GM12865 (cell line): ENCODE measurements at regions not wholly inside any gene's neighbourhood (a gene's known extent, or its start where the extent isn't known, plus 50 kb on each side); places are given as distances from the start of the nearest gene placed in this dataset.

Experiments used
- DNase-seq: peaks from one replicate; pipeline ENCODE4 v3.0.0; 2010; ENCODE audit warnings: low read depth
- H3K4me3 ChIP-seq: 2 replicates; pipeline ENCODE4 v1.5.1; 2011; ENCODE audit warnings: mild to moderate bottlenecking, low read depth, low read length, control low read depth
- TF ChIP-seq, protein P1 (sequence below): IDR thresholded peaks from 2 replicates; pipeline ENCODE4 v1.5.1; 2011; ENCODE audit warnings: low read length, control low read depth, low read depth, inconsistent platforms; ENCODE audit not compliant: insufficient read depth; ENCODE audit errors: missing control alignments

DNA sequence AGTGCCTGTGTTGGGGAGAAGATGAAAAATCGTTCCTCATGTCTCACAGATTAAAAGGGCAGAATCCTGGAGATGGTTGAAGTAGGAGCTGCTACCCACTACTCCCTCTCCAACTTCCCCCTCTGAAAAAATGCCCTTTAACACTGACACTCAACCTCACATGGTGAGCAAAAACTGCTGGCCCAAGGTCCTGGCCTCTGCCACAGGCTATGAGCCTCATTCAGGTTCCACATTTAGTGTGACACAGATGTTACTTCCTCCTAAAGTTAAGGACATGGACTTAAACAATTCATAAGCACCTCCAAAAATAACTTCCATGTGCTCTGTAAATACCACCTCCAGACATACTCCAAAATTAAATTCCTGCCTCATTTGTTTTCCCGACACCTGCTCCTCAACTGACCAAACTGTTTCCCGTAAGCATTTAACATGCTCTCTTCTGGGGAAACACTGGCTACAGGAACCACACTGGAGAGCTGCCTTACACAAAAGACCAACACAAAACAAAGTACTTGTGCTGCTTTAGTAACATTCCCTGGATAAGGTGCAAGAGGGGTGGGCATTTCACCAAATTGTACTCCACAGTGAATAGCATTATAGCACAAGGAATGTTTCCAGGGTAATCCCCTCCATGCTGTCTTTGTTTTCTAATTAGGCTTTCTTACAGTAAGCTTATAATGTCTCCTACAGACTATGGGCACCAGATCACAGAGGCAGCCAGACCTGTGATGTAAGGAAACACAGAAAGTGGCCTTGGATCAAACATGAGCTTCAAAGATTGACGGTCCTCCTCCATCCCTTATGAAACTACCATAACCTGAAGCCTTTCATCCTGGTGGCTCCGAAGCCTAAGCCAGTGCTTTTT, 57.0 kb downstream of the PHLDA1 start:
- TF ChIP-seq, protein P1, sequence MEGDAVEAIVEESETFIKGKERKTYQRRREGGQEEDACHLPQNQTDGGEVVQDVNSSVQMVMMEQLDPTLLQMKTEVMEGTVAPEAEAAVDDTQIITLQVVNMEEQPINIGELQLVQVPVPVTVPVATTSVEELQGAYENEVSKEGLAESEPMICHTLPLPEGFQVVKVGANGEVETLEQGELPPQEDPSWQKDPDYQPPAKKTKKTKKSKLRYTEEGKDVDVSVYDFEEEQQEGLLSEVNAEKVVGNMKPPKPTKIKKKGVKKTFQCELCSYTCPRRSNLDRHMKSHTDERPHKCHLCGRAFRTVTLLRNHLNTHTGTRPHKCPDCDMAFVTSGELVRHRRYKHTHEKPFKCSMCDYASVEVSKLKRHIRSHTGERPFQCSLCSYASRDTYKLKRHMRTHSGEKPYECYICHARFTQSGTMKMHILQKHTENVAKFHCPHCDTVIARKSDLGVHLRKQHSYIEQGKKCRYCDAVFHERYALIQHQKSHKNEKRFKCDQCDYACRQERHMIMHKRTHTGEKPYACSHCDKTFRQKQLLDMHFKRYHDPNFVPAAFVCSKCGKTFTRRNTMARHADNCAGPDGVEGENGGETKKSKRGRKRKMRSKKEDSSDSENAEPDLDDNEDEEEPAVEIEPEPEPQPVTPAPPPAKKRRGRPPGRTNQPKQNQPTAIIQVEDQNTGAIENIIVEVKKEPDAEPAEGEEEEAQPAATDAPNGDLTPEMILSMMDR, result no peak
- H3K4me3 ChIP-seq, result no peak overlapping the region
- DNase-seq, result no peak

DNA sequence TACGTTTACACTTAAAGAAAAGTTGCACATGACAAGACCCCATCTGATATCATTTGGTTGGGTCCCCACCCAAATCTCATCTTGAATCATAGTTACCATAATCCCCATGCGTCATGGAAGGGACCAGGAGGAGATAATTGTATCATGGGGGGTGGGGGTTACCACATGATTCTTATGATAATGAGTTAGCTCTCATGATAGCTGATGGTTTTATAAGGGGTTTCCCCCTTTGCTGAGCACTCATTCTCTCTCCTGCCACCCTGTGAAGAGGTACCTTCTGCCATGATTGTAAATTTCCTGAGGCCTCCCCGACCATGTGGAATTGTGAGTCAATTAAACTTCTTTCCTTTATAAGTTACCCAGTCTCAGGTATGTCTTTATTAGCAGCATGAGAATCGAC, 60.3 kb downstream of the PHLDA1 start:
- H3K4me3 ChIP-seq, result no peak overlapping the region
- TF ChIP-seq, protein P1, result no peak
- no peak for DNase-seq

DNA sequence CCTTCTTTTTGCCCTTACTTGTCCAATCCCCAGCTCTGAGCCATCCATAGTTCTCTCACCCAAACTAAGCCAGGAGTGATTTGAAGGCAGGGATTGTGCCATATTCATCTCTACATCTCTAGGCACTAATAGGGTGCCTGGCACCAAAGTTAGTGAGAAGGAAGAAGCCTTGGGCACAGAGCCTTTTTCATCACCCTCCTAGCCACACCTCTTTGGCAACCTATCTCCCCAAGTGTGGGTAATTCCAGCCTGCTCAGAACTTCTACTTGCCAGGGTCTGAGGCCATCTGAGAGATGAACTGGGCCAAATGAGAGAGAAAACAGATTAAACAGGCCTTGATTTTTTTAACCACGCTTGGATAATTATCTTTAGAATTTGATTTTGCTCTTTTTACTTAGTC, 61.3 kb downstream of the PHLDA1 start:
- no peak for DNase-seq
- TF ChIP-seq, protein P1, result no peak
- no peak overlapping the region for H3K4me3 ChIP-seq

DNA sequence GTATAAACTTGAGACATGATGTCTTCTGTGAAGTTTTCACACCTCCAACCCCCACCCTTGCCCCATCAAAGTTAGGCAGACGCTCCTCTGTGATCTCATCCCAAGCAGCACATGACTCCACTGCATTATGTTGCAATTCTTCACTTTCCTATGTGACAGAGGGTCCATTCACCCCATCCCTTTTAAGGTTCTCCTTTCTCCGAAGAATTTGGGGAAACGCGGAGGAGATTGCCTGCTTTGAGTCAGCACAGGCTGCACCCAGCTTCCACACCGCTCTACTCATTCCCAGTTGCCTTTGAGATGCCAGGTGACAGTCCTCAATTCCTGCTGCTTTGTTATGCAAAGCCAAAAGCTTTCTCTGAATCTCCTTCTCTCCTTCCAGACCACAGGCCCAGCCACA, 61.8 kb downstream of the PHLDA1 start:
- TF ChIP-seq, protein P1, result no peak
- H3K4me3 ChIP-seq, result no peak overlapping the region
- no peak for DNase-seq

DNA sequence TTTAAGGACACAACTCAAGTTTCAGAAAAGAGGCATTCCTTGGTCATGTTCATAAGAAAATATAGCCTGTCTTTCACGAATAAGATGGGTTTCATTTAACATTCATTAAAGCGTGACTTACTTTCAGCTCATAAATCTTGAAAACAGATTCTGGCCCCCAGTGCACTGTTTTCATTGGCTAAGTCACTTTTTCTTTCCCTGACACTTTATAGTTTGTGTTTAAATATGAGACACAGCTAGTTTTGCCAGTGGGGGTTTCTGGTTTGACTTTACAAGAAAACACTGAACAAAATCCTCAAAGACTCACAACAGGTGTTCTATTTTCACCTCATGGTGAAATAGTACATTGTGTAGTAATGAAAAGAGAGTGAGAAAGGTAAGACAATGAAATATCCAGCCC, 65.9 kb downstream of the PHLDA1 start:
- TF ChIP-seq, protein P1, result no peak
- no peak overlapping the region for H3K4me3 ChIP-seq

DNA sequence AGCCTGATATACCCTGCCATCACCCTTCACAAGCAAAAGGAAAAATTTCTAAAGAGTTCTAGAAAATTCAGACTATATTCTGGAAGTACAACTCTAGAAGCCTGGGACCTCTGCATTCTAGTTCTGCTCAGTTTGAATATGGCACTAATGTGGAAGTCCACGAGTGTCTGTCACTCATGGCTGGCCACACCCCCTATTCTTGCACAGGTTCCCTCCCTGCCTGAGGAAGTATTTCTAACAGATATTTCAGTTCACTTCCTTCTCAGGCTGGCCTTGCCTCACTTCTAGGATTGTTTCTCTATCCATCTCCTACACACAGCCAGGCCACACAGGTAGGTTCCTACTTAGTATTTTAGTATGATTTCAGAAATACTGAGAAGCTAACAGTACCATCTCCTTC, 67.4 kb downstream of the PHLDA1 start:
- DNase-seq, result no peak
- no peak overlapping the region for H3K4me3 ChIP-seq
- TF ChIP-seq, protein P1, result no peak

More for the DNA sequence above, 65.9 kb downstream of the PHLDA1 start:
- DNase-seq, result no peak

DNA sequence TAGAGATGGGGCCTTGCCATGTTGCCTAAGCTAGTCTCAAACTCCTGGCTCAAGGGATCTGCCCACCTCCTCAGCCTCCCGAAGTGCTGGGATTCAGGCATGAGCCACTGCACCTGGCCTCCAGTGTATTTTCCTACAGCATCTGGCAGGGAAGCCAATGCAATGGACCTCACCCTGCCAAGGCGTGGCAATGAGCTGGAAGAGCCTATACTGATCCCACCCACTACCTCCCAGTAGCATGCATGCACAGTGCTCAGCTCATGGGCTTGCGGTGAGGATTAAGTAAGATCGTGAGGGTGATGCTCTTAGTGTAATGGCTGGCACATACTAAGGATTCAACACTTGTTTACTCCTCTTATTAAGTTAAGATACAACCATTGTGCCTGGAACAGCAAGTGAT, 69.7 kb downstream of the PHLDA1 start:
- TF ChIP-seq, protein P1, result no peak
- H3K4me3 ChIP-seq, result no peak overlapping the region
- DNase-seq, result no peak
